T-helper 1 cell (primary cell): ENCODE measurements at regions not wholly inside any gene's neighbourhood (a gene's known extent, or its start where the extent isn't known, plus 50 kb on each side); places are given as distances from the start of the nearest gene placed in this dataset.

Experiments used
- DNase-seq, 5 donors: peaks; one replicate each; pipeline ENCODE4 v3.0.0-alpha.2; 2012 to 2020

GRCh38 chr14:49463146-49463545 is 123.0 kb downstream of the RPS29 start:
- DNase-seq, result no peak

GRCh38 chr14:49461529-49462401 is 124.4 kb downstream of the RPS29 start:
- DNase-seq, result peak; percentile 15 to 69 (median 47)

GRCh38 chr14:49460662-49461061 is 125.5 kb downstream of the RPS29 start:
- DNase-seq, result no peak

GRCh38 chr14:49456589-49456988 is 129.6 kb downstream of the RPS29 start:
- DNase-seq, result no peak

GRCh38 chr14:49451938-49452337 is 134.2 kb downstream of the RPS29 start:
- no peak for DNase-seq

- DNase-seq, result no peak
These were observed 136.4 kb downstream of the RPS29 start for GRCh38 chr14:49449749-49450148.

GRCh38 chr14:49447540-49448107 is 138.6 kb downstream of the RPS29 start:
- no peak for DNase-seq

GRCh38 chr14:49446801-49447200 is 139.4 kb downstream of the RPS29 start:
- no peak for DNase-seq

GRCh38 chr14:49438256-49438770 is 147.9 kb downstream of the RPS29 start:
- DNase-seq, result no peak

GRCh38 chr14:49428076-49428475 is 158.1 kb downstream of the RPS29 start:
- no peak for DNase-seq

GRCh38 chr14:49427117-49427516 is 159.1 kb downstream of the RPS29 start:
- DNase-seq, result no peak

GRCh38 chr14:49425921-49426320 is 160.3 kb downstream of the RPS29 start:
- DNase-seq, result no peak

- DNase-seq, result no peak
These were observed 161.5 kb downstream of the RPS29 start for GRCh38 chr14:49424436-49425331.

- no peak for DNase-seq
These were observed 166.0 kb downstream of the RPS29 start for GRCh38 chr14:49420201-49420600.

- no peak for DNase-seq
These were observed 167.4 kb downstream of the RPS29 start for GRCh38 chr14:49418789-49419188.

GRCh38 chr14:49417790-49418189 is 168.4 kb downstream of the RPS29 start:
- no peak for DNase-seq

- DNase-seq, result no peak
These were observed 177.8 kb downstream of the RPS29 start for GRCh38 chr14:49408187-49408933.

- DNase-seq, result no peak
These were observed 180.9 kb downstream of the RPS29 start for GRCh38 chr14:49405291-49405690.

GRCh38 chr14:49401373-49401772 is 184.8 kb downstream of the RPS29 start:
- DNase-seq, result no peak

- DNase-seq, result no peak
These were observed 189.4 kb downstream of the RPS29 start for GRCh38 chr14:49396801-49397200.

GRCh38 chr14:49381778-49382177 is 204.4 kb downstream of the RPS29 start:
- no peak for DNase-seq

- no peak for DNase-seq
These were observed 218.5 kb downstream of the RPS29 start for GRCh38 chr14:49367696-49368095.
